ENCODE measurements at regions not wholly inside any gene's neighbourhood (a gene's known extent, or its start where the extent isn't known, plus 50 kb on each side); places are given as distances from the start of the nearest gene placed in this dataset.

GRCh38 chr6:80967609-80968008 is 784.9 kb downstream of the TENT5A start:
- in situ Hi-C loops (cut with HindIII; ENCODE audit: low pct_unique_long_range_greater_than_20kb, low sequenced_read_pairs) (no loop called here), intact Hi-C loops (cut with micrococcal nuclease; ENCODE audit: unreplicated experiment) (no loop called here)
- POLR2A ChIA-PET = no interaction called here
- no peak for DNase-seq (ENCODE audit: low read depth, low spot score)
- ATAC-seq = no peak
- Histone ChIP-seq H3K27me3 (ENCODE audit: control insufficient read depth, insufficient read depth, low read length) (no peaks in the 10 kb centered on the region), H3K4me1 (ENCODE audit: control insufficient read depth, insufficient read depth, low read length) (no peaks in the 10 kb centered on the region), H3K27ac (ENCODE audit: low read length) (no peak overlapping the region), H3K36me3 (ENCODE audit: control insufficient read depth, insufficient read depth, low read length) (no peaks in the 10 kb centered on the region), H3K4me3 (ENCODE audit: low read depth in 2 of 2, low read length in 2 of 2) (no peak overlapping the region), H3K9me3 (ENCODE audit: control insufficient read depth, insufficient read depth, low read depth, low read length) (no peaks in the 10 kb centered on the region)
- BruUV-seq (replicated peaks) = no TSS peak
- CTCF ChIA-PET = no interaction called here
- TF ChIP-seq REST (IDR thresholded peaks at IDR 0.05; ENCODE audit: insufficient read depth in 1 of 2, low read depth in 2 of 2, low read length in 1 of 2) (no peak), SIN3A (IDR thresholded peaks at IDR 0.05; ENCODE audit: borderline replicate concordance, insufficient read depth, low read depth, low read length) (no peak), POLR2AphosphoS5 (IDR thresholded peaks at IDR 0.05; ENCODE audit: low read depth, low read length) (no peak), CTCF (IDR thresholded peaks at IDR 0.05) (no peak), TCF7L2 (IDR thresholded peaks at IDR 0.05; ENCODE audit: low read depth, low read length) (no peak)

GRCh38 chr6:80962382-80962781 is 790.1 kb downstream of the TENT5A start:
- Histone ChIP-seq H3K36me3 (ENCODE audit: control insufficient read depth, insufficient read depth, low read length) (no peaks in the 10 kb centered on the region), H3K27ac (ENCODE audit: low read length) (no peak overlapping the region), H3K27me3 (ENCODE audit: control insufficient read depth, insufficient read depth, low read length) (no peaks in the 10 kb centered on the region), H3K4me3 (ENCODE audit: low read depth in 2 of 2, low read length in 2 of 2) (no peak overlapping the region), H3K9me3 (ENCODE audit: control insufficient read depth, insufficient read depth, low read depth, low read length) (no peaks in the 10 kb centered on the region), H3K4me1 (ENCODE audit: control insufficient read depth, insufficient read depth, low read length) (no peaks in the 10 kb centered on the region)
- TF ChIP-seq SIN3A (IDR thresholded peaks at IDR 0.05; ENCODE audit: borderline replicate concordance, insufficient read depth, low read depth, low read length) (no peak), REST (IDR thresholded peaks at IDR 0.05; ENCODE audit: insufficient read depth in 1 of 2, low read depth in 2 of 2, low read length in 1 of 2) (no peak), POLR2AphosphoS5 (IDR thresholded peaks at IDR 0.05; ENCODE audit: low read depth, low read length) (no peak), CTCF (IDR thresholded peaks at IDR 0.05) (no peak), TCF7L2 (IDR thresholded peaks at IDR 0.05; ENCODE audit: low read depth, low read length) (no peak)
- intact Hi-C loops (cut with micrococcal nuclease; ENCODE audit: unreplicated experiment) = no loop called here
- no peak for DNase-seq (ENCODE audit: low read depth, low spot score)
- ChIA-PET POLR2A (no interaction called here), CTCF (no interaction called here)
- in situ Hi-C loops (cut with HindIII; ENCODE audit: low pct_unique_long_range_greater_than_20kb, low sequenced_read_pairs) = no loop called here
- ATAC-seq = no peak
- no TSS peak for BruUV-seq (replicated peaks)
